GM18861 (cell line): ENCODE measurements at regions not wholly inside any gene's neighbourhood (a gene's known extent, or its start where the extent isn't known, plus 50 kb on each side); places are given as distances from the start of the nearest gene placed in this dataset.

Source experiments
- ATAC-seq: cut with Tn5 transposase; IDR thresholded peaks from one replicate; pipeline ENCODE4 v1.9.1; 2021; ENCODE audit not compliant: unreplicated experiment

GRCh38 chr3:124230998-124231397, 239.1 kb upstream of the ROPN1 start:
- ATAC-seq = no peak

GRCh38 chr3:124234852-124235252, 242.9 kb upstream of the ROPN1 start:
- no peak for ATAC-seq

GRCh38 chr3:124235446-124235845, 243.5 kb upstream of the ROPN1 start:
- ATAC-seq = no peak

- ATAC-seq = no peak
Observed at GRCh38 chr3:124243177-124243859, 251.4 kb upstream of the ROPN1 start.

- no peak for ATAC-seq
Observed at GRCh38 chr3:124246376-124246775, 254.5 kb upstream of the ROPN1 start.

- ATAC-seq = no peak
Observed at GRCh38 chr3:124246949-124247348, 255.0 kb upstream of the ROPN1 start.

- ATAC-seq = no peak
Observed at GRCh38 chr3:124248471-124249028, 256.6 kb upstream of the ROPN1 start.

GRCh38 chr3:124249038-124249437, 257.1 kb upstream of the ROPN1 start:
- ATAC-seq = no peak

GRCh38 chr3:124250053-124250452, 258.1 kb upstream of the ROPN1 start:
- ATAC-seq = no peak

GRCh38 chr3:124256156-124256555, 264.2 kb upstream of the ROPN1 start:
- no peak for ATAC-seq

- no peak for ATAC-seq
Observed at GRCh38 chr3:124256599-124256998, 264.7 kb upstream of the ROPN1 start.

GRCh38 chr3:124257336-124257864, 265.5 kb upstream of the ROPN1 start:
- ATAC-seq = no peak

GRCh38 chr3:124258057-124258500, 266.2 kb upstream of the ROPN1 start:
- no peak for ATAC-seq

GRCh38 chr3:124260206-124260915, 268.4 kb upstream of the ROPN1 start:
- ATAC-seq = no peak

- ATAC-seq = no peak
Observed at GRCh38 chr3:124261306-124261705, 269.4 kb upstream of the ROPN1 start.

GRCh38 chr3:124263168-124263567, 271.2 kb upstream of the ROPN1 start:
- no peak for ATAC-seq

- no peak for ATAC-seq
Observed at GRCh38 chr3:124264346-124264745, 272.4 kb upstream of the ROPN1 start.

GRCh38 chr3:124266487-124266886, 274.6 kb upstream of the ROPN1 start:
- no peak for ATAC-seq

GRCh38 chr3:124267406-124267805, 275.5 kb upstream of the ROPN1 start:
- ATAC-seq = no peak

GRCh38 chr3:124268355-124268754, 276.4 kb upstream of the ROPN1 start:
- ATAC-seq = no peak

GRCh38 chr3:124269619-124270018, 277.7 kb upstream of the ROPN1 start:
- ATAC-seq = no peak

- ATAC-seq = no peak
Observed at GRCh38 chr3:124272605-124273151, 280.8 kb upstream of the ROPN1 start.
